Liver (tissue), 8 donors: ENCODE measurements at regions not wholly inside any gene's neighbourhood (a gene's known extent, or its start where the extent isn't known, plus 50 kb on each side); places are given as distances from the start of the nearest gene placed in this dataset.

ENCODE experiments used
- DNase-seq: peaks from one replicate; pipeline ENCODE4 v3.0.0-alpha.2; 2017; ENCODE audit warnings: low spot score
- H3K27ac ChIP-seq, 2 donors: one replicate each; pipeline ENCODE4 v1.7.0; 2013; ENCODE audit warnings: inconsistent platforms in 2 of 2, low read length in 2 of 2, control low read depth in 1 of 2, low read depth in 1 of 2, mild to moderate bottlenecking in 1 of 2
- H3K27me3 ChIP-seq, 4 donors: one replicate each; pipeline versions ENCODE4 v1.6.1 to v1.7.0; 2013; ENCODE audit warnings: low read length in 3 of 4, inconsistent platforms in 1 of 4, mild to moderate bottlenecking in 1 of 4, moderate library complexity in 1 of 4; ENCODE audit not compliant: control insufficient read depth in 4 of 4, insufficient read depth in 4 of 4
- H3K36me3 ChIP-seq, 4 donors: one replicate each; pipeline versions ENCODE4 v1.6.1 to v1.7.0; 2013; ENCODE audit warnings: low read length in 3 of 4, mild to moderate bottlenecking in 3 of 4, low read depth in 1 of 4, moderate library complexity in 1 of 4; ENCODE audit not compliant: control insufficient read depth in 4 of 4, insufficient read depth in 3 of 4
- H3K4me1 ChIP-seq, 4 donors: one replicate each; pipeline versions ENCODE4 v1.6.1 to v1.7.0; 2013; ENCODE audit warnings: low read length in 3 of 4, mild to moderate bottlenecking in 3 of 4, moderate library complexity in 1 of 4; ENCODE audit not compliant: control insufficient read depth in 4 of 4, insufficient read depth in 4 of 4
- H3K4me3 ChIP-seq, 3 donors: one replicate each; pipeline versions ENCODE4 v1.6.1 to v1.7.0; 2013; ENCODE audit warnings: low read length in 3 of 3, control low read depth in 1 of 3, low read depth in 1 of 3, mild to moderate bottlenecking in 1 of 3
- H3K9ac ChIP-seq, 2 donors: one replicate each; pipeline ENCODE4 v1.7.0; 2013; ENCODE audit warnings: low read length in 2 of 2, mild to moderate bottlenecking in 2 of 2, moderate library complexity in 2 of 2, control low read depth in 1 of 2, low read depth in 1 of 2
- H3K9me3 ChIP-seq, 4 donors: one replicate each; pipeline versions ENCODE4 v1.6.1 to v1.7.0; 2013; ENCODE audit warnings: low read length in 3 of 4; ENCODE audit not compliant: control insufficient read depth in 4 of 4
- EGR1 ChIP-seq, 2 donors: IDR thresholded peaks; 2 replicates each; pipeline ENCODE4 v1.6.1; 2016 to 2018; ENCODE audit warnings: antibody characterized with exemption in 2 of 2, low read depth in 2 of 2
- FOXA1 ChIP-seq: IDR thresholded peaks from 2 replicates; pipeline ENCODE4 v1.6.1; 2016; ENCODE audit warnings: antibody characterized with exemption
- FOXA2 ChIP-seq: IDR thresholded peaks from 2 replicates; pipeline ENCODE4 v1.6.1; 2016; ENCODE audit warnings: antibody characterized with exemption
- HNF4A ChIP-seq, 2 donors: conservative IDR thresholded peaks; 2 replicates each; pipeline ENCODE4 v1.6.1; 2016; ENCODE audit warnings: antibody characterized with exemption in 2 of 2, mild to moderate bottlenecking in 2 of 2
- HNF4G ChIP-seq: IDR thresholded peaks from 2 replicates; pipeline ENCODE4 v1.6.1; 2016; ENCODE audit warnings: antibody characterized with exemption
- JUND ChIP-seq, 2 donors: IDR thresholded peaks; 2 replicates each; pipeline ENCODE4 v1.6.1; 2016; ENCODE audit warnings: antibody characterized with exemption in 2 of 2
- NR2F2 ChIP-seq: IDR thresholded peaks from 2 replicates; pipeline ENCODE4 v1.6.1; 2016; ENCODE audit warnings: antibody characterized with exemption
- RXRA ChIP-seq, 2 donors: IDR thresholded peaks; 2 replicates each; pipeline ENCODE4 v1.6.1; 2017 to 2018; ENCODE audit warnings: antibody characterized with exemption in 2 of 2, mild to moderate bottlenecking in 1 of 2
- SP1 ChIP-seq: IDR thresholded peaks from 2 replicates; pipeline ENCODE4 v1.6.1; 2018; ENCODE audit warnings: antibody characterized with exemption, mild to moderate bottlenecking
- TAF1 ChIP-seq: conservative IDR thresholded peaks from 2 replicates; pipeline ENCODE4 v1.6.1; 2016; ENCODE audit warnings: antibody characterized with exemption, mild to moderate bottlenecking
- YY1 ChIP-seq: IDR thresholded peaks from 2 replicates; pipeline ENCODE4 v1.6.1; 2016; ENCODE audit warnings: antibody characterized with exemption, mild to moderate bottlenecking
- WGBS: extraction: QIAGEN DNeasy Blood & Tissue Kit; methylation state at CpG from one replicate; pipeline ENCODE4 v1.1.7; 2013; 5-methylcytosine and 5-hydroxymethylcytosine counted together
- TF ChIP-seq, protein P1 (sequence below): fragments of 150-350 bp; IDR thresholded peaks from 2 replicates; pipeline ENCODE4 v1.5.1; 2017; ENCODE audit warnings: improper control_type of control experiment, low read depth, low read length; ENCODE audit not compliant: missing input control
- TF ChIP-seq, protein P2 (sequence below): IDR thresholded peaks from 2 replicates; pipeline ENCODE4 v1.6.1; 2016; ENCODE audit warnings: antibody characterized with exemption
- TF ChIP-seq, protein P3 (sequence below): IDR thresholded peaks from 2 replicates; pipeline ENCODE4 v1.6.1; 2016; ENCODE audit warnings: antibody characterized with exemption
- TF ChIP-seq, protein P4 (sequence below): IDR thresholded peaks from 2 replicates; pipeline ENCODE4 v1.6.1; 2016; ENCODE audit warnings: antibody characterized with exemption
- TF ChIP-seq, protein P5 (sequence below): IDR thresholded peaks from 2 replicates; pipeline ENCODE4 v1.6.1; 2016; ENCODE audit warnings: antibody characterized with exemption, mild to moderate bottlenecking
- donor health status: healthy.
- donor health status: healthy.
- donor health status: healthy.
- donor health status: healthy.
- donor health status: healthy.

DNA sequence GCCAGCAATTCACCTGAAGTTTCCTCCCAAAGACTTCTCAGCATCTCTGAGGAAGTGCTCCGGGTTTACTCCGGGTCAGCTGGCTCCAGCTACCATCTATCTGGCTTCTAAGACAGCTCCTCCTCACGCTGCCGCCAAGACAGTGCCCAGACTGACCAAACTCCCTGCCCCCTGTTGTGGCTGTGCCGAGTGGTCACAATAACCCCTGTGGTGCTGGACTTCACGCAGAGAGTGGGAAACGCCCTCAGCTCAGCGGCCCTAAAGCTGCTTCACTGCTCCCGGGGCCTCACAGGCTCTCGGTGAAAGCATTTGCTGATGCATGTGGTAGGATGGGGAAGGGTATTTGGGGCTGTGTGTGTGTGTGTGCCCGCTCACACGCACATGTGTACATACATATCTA is 154.8 kb upstream of the ZNF236 start:
- Histone ChIP-seq H3K27ac (no peak overlapping the region), H3K4me1 (no peaks in the 10 kb centered on the region), H3K9ac (no peak overlapping the region), H3K4me3 (no peak overlapping the region), H3K27me3 (no peaks in the 10 kb centered on the region), H3K36me3 (no peaks in the 10 kb centered on the region), H3K9me3 (no peaks in the 10 kb centered on the region)
- WGBS, result 82% methylated on average over 12 of the region's 12 CpGs
- DNase-seq, result no peak
- no peak for TF ChIP-seq EGR1 (IDR thresholded peaks at IDR 0.05; ENCODE audit: low read depth in 2 of 2)
- no peak for TF ChIP-seq YY1
- TF ChIP-seq HNF4A (conservative IDR thresholded peaks at IDR 0.05), result no peak
- TF ChIP-seq RXRA (IDR thresholded peaks at IDR 0.05), result no peak
- TF ChIP-seq, protein P1, sequence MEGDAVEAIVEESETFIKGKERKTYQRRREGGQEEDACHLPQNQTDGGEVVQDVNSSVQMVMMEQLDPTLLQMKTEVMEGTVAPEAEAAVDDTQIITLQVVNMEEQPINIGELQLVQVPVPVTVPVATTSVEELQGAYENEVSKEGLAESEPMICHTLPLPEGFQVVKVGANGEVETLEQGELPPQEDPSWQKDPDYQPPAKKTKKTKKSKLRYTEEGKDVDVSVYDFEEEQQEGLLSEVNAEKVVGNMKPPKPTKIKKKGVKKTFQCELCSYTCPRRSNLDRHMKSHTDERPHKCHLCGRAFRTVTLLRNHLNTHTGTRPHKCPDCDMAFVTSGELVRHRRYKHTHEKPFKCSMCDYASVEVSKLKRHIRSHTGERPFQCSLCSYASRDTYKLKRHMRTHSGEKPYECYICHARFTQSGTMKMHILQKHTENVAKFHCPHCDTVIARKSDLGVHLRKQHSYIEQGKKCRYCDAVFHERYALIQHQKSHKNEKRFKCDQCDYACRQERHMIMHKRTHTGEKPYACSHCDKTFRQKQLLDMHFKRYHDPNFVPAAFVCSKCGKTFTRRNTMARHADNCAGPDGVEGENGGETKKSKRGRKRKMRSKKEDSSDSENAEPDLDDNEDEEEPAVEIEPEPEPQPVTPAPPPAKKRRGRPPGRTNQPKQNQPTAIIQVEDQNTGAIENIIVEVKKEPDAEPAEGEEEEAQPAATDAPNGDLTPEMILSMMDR, result no peak
- TF ChIP-seq, protein P2, sequence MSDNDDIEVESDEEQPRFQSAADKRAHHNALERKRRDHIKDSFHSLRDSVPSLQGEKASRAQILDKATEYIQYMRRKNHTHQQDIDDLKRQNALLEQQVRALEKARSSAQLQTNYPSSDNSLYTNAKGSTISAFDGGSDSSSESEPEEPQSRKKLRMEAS, result no peak
- no peak for TF ChIP-seq FOXA2
- TF ChIP-seq SP1, result no peak
- TF ChIP-seq TAF1, result no peak

DNA sequence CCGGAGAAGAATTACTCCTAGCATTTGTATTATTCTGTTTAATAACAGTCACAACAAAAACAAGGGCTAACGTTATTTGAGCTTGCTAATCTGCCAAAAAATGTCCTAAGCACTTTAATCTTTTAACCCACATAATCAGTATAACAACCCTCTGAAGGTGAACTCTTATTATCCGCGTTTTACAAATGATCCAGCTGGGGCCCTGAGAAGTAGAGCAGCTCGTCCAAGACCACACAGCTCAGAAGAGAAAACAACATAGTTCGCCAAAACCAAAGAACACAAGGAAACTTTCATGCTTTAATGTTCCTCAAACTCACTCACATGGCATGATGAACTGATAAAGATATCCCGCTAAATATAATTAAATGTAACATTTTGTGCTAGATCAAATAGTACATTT is 159.7 kb upstream of the ZNF236 start:
- Histone ChIP-seq H3K27ac (no peak overlapping the region), H3K4me3 (no peak overlapping the region), H3K9ac (no peak overlapping the region), H3K4me1 (no peaks in the 10 kb centered on the region), H3K27me3 (no peaks in the 10 kb centered on the region), H3K36me3 (no peaks in the 10 kb centered on the region), H3K9me3 (no peaks in the 10 kb centered on the region)
- 65% methylated on average over 7 of the region's 7 CpGs for WGBS
- no peak for DNase-seq
- TF ChIP-seq YY1, result no peak
- TF ChIP-seq FOXA1, result no peak
- no peak for TF ChIP-seq SP1
- no peak for TF ChIP-seq JUND (IDR thresholded peaks at IDR 0.05)
- TF ChIP-seq HNF4G, result no peak
- no peak for TF ChIP-seq NR2F2
- TF ChIP-seq, protein P3, sequence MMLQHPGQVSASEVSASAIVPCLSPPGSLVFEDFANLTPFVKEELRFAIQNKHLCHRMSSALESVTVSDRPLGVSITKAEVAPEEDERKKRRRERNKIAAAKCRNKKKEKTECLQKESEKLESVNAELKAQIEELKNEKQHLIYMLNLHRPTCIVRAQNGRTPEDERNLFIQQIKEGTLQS, result no peak
- TF ChIP-seq, protein P4, sequence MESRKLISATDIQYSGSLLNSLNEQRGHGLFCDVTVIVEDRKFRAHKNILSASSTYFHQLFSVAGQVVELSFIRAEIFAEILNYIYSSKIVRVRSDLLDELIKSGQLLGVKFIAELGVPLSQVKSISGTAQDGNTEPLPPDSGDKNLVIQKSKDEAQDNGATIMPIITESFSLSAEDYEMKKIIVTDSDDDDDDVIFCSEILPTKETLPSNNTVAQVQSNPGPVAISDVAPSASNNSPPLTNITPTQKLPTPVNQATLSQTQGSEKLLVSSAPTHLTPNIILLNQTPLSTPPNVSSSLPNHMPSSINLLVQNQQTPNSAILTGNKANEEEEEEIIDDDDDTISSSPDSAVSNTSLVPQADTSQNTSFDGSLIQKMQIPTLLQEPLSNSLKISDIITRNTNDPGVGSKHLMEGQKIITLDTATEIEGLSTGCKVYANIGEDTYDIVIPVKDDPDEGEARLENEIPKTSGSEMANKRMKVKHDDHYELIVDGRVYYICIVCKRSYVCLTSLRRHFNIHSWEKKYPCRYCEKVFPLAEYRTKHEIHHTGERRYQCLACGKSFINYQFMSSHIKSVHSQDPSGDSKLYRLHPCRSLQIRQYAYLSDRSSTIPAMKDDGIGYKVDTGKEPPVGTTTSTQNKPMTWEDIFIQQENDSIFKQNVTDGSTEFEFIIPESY, result no peak
- TF ChIP-seq HNF4A (conservative IDR thresholded peaks at IDR 0.05), result no peak
- TF ChIP-seq, protein P5, sequence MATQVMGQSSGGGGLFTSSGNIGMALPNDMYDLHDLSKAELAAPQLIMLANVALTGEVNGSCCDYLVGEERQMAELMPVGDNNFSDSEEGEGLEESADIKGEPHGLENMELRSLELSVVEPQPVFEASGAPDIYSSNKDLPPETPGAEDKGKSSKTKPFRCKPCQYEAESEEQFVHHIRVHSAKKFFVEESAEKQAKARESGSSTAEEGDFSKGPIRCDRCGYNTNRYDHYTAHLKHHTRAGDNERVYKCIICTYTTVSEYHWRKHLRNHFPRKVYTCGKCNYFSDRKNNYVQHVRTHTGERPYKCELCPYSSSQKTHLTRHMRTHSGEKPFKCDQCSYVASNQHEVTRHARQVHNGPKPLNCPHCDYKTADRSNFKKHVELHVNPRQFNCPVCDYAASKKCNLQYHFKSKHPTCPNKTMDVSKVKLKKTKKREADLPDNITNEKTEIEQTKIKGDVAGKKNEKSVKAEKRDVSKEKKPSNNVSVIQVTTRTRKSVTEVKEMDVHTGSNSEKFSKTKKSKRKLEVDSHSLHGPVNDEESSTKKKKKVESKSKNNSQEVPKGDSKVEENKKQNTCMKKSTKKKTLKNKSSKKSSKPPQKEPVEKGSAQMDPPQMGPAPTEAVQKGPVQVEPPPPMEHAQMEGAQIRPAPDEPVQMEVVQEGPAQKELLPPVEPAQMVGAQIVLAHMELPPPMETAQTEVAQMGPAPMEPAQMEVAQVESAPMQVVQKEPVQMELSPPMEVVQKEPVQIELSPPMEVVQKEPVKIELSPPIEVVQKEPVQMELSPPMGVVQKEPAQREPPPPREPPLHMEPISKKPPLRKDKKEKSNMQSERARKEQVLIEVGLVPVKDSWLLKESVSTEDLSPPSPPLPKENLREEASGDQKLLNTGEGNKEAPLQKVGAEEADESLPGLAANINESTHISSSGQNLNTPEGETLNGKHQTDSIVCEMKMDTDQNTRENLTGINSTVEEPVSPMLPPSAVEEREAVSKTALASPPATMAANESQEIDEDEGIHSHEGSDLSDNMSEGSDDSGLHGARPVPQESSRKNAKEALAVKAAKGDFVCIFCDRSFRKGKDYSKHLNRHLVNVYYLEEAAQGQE, result no peak
- no peak for TF ChIP-seq TAF1
- no peak for TF ChIP-seq EGR1 (IDR thresholded peaks at IDR 0.05; ENCODE audit: low read depth in 2 of 2)
